ENCODE measurements at regions not wholly inside any gene's neighbourhood (a gene's known extent, or its start where the extent isn't known, plus 50 kb on each side); places are given as distances from the start of the nearest gene placed in this dataset.

DNA sequence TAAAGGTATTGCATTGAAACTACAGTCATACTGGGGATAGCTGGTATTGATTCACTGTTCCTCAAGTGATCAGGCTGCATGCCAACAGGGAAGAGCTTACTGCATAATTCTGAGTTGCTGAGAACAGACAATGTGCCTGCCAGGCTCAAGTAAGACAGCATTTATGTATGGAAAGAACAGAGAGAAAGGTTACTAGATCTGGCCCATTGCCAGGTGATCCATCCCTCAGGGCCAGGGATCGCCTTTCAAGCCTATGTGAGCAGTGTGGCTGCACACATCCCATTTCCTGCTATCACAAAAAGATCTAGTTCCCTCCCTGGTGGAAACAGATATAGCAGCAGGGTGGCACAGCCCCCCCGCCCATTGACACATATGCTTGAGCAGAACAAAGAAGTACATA lies 254.0 kb downstream of the TMA16 start:
- TF ChIP-seq, protein P1, sequence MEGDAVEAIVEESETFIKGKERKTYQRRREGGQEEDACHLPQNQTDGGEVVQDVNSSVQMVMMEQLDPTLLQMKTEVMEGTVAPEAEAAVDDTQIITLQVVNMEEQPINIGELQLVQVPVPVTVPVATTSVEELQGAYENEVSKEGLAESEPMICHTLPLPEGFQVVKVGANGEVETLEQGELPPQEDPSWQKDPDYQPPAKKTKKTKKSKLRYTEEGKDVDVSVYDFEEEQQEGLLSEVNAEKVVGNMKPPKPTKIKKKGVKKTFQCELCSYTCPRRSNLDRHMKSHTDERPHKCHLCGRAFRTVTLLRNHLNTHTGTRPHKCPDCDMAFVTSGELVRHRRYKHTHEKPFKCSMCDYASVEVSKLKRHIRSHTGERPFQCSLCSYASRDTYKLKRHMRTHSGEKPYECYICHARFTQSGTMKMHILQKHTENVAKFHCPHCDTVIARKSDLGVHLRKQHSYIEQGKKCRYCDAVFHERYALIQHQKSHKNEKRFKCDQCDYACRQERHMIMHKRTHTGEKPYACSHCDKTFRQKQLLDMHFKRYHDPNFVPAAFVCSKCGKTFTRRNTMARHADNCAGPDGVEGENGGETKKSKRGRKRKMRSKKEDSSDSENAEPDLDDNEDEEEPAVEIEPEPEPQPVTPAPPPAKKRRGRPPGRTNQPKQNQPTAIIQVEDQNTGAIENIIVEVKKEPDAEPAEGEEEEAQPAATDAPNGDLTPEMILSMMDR (IDR thresholded peaks at IDR 0.05; ENCODE audit: unreplicated experiment in 3 of 3) = no peak
- peaks cover 5% of the 10 kb centered on the region for H3K9me3 Mint-ChIP-seq

DNA sequence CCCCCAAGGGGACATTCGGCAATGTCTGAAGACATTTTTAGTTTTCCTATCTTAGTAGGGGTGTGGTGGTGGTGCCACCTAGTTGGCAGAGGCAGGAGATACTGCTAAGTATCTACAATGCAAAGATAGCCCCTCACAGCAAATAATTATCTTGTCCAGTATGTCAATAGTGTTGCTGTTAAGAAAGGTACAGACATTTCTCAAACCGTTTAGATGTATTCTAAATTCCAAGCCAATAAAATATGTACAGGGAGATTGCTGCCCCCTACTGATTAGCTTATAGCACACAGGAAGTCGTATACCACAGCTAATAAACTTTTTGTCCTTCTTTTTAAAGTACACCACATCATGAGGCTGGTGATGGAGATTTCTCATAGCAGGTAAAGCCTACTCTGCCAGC lies 260.5 kb downstream of the TMA16 start:
- no peaks in the 10 kb centered on the region for H3K27me3 Mint-ChIP-seq (ENCODE audit: low read depth)
- no peaks in the 10 kb centered on the region for H3K4me1 Mint-ChIP-seq
- TF ChIP-seq, protein P1 (IDR thresholded peaks at IDR 0.05; ENCODE audit: unreplicated experiment in 3 of 3) = peak in 1 of 3 experiments; percentile 7
- no peaks in the 10 kb centered on the region for H3K36me3 Mint-ChIP-seq (ENCODE audit: low read depth)
- H3K9me3 Mint-ChIP-seq = no peaks in the 10 kb centered on the region
- no peak overlapping the region for H3K27ac Mint-ChIP-seq
- H3K4me3 Mint-ChIP-seq = no peak overlapping the region

More for the DNA sequence above, 254.0 kb downstream of the TMA16 start:
- H3K27me3 Mint-ChIP-seq (ENCODE audit: low read depth) = no peaks in the 10 kb centered on the region
- no peak overlapping the region for H3K27ac Mint-ChIP-seq
- H3K4me1 Mint-ChIP-seq = no peaks in the 10 kb centered on the region
- no peak overlapping the region for H3K4me3 Mint-ChIP-seq
- H3K36me3 Mint-ChIP-seq (ENCODE audit: low read depth) = no peaks in the 10 kb centered on the region

DNA sequence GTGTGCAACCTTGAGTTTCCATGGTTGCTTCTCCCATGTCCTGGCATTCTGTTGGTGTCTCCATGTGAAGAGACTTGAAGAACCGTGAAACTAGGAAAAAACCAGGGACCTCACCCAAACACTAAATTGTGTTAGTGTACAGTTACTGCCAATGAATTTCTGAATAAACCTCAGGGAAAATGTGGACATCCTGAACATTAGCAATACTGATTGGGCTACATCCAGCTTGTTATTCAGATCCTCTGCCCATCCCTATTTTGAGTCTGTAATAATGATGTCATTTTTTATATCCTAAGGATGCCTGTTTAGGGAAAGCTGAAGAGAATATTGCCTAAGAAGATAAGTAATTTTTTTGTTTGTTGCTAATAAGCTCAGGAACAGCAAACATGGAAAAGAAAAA lies 262.7 kb downstream of the TMA16 start:
- no peaks in the 10 kb centered on the region for H3K36me3 Mint-ChIP-seq (ENCODE audit: low read depth)
- H3K9me3 Mint-ChIP-seq = no peaks in the 10 kb centered on the region
- TF ChIP-seq, protein P1 (IDR thresholded peaks at IDR 0.05; ENCODE audit: unreplicated experiment in 3 of 3) = no peak
- H3K4me3 Mint-ChIP-seq = no peak overlapping the region
- H3K4me1 Mint-ChIP-seq = no peaks in the 10 kb centered on the region
- H3K27ac Mint-ChIP-seq = no peak overlapping the region
- no peaks in the 10 kb centered on the region for H3K27me3 Mint-ChIP-seq (ENCODE audit: low read depth)

DNA sequence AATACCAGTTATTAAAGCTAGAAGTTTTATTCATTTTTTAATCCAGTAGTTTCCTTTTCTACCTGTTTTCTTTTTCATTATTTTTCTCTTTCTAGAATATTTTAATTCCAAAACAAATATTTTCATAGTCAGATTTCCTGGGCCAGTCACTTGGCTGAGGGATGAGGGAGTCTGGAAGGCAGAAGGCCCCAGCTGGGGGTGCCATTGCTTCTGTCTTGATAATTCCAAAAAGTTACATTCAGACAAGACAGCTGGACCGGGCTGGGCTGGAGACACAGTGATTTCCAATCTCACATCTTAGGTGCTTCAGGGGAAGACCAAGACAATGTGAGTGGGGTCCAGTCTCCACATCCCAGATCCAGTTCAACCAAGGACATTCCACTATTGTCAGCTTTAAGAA lies 263.5 kb downstream of the TMA16 start:
- Mint-ChIP-seq H3K9me3 (no peaks in the 10 kb centered on the region), H3K27me3 (ENCODE audit: low read depth) (no peaks in the 10 kb centered on the region), H3K4me3 (no peak overlapping the region), H3K27ac (no peak overlapping the region), H3K36me3 (ENCODE audit: low read depth) (no peaks in the 10 kb centered on the region), H3K4me1 (no peaks in the 10 kb centered on the region)
- TF ChIP-seq, protein P1 (IDR thresholded peaks at IDR 0.05; ENCODE audit: unreplicated experiment in 3 of 3) = no peak

DNA sequence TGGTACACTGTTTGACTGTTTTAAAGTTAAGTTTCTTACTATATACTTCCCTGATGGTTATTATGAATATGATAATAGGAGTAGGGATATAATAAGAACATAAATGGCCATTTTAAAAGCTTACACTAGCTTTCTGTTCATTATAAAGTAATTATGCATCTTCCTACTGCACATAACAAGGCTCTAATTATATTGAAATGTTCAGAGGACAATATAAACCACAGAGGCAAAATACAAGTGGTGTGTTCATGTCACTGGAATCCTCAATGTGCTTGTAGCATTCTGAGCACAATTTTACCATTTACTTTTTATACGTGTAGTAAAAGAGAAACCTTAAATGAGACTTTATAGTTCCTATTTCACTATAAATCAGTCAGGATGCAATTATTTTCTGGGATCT lies 268.3 kb downstream of the TMA16 start:
- H3K4me3 Mint-ChIP-seq = no peak overlapping the region
- no peaks in the 10 kb centered on the region for H3K4me1 Mint-ChIP-seq
- H3K27ac Mint-ChIP-seq = no peak overlapping the region
- H3K27me3 Mint-ChIP-seq (ENCODE audit: low read depth) = no peaks in the 10 kb centered on the region
- no peaks in the 10 kb centered on the region for H3K9me3 Mint-ChIP-seq
- TF ChIP-seq, protein P1 (IDR thresholded peaks at IDR 0.05; ENCODE audit: unreplicated experiment in 3 of 3) = no peak
- no peaks in the 10 kb centered on the region for H3K36me3 Mint-ChIP-seq (ENCODE audit: low read depth)

DNA sequence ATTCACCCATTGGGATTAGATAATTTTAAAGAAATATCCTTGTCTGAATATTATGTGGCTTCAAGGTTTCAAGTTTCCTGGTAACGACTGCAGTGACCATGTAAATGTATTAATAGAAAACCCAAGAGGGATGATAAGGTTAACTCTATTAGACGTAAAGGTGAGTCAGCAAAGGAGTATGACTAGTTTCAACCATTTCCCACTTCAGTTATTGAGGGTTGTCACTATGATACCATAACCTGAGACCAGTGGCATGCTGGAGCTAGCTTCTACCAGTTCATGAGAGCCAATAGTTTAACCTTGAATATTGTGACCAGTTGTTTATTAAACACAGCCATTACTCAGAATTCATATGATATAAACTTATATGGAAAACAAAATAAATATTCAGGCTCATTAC lies 270.1 kb downstream of the TMA16 start:
- TF ChIP-seq, protein P1 (IDR thresholded peaks at IDR 0.05; ENCODE audit: unreplicated experiment in 3 of 3) = no peak
- no peak overlapping the region for H3K4me3 Mint-ChIP-seq
- no peaks in the 10 kb centered on the region for H3K4me1 Mint-ChIP-seq
- no peaks in the 10 kb centered on the region for H3K9me3 Mint-ChIP-seq
- H3K27me3 Mint-ChIP-seq (ENCODE audit: low read depth) = no peaks in the 10 kb centered on the region
- H3K36me3 Mint-ChIP-seq (ENCODE audit: low read depth) = no peaks in the 10 kb centered on the region
- H3K27ac Mint-ChIP-seq = no peak overlapping the region

Data from nephron (organoid).